OCI-LY3 (cell line): ENCODE measurements at regions not wholly inside any gene's neighbourhood (a gene's known extent, or its start where the extent isn't known, plus 50 kb on each side); places are given as distances from the start of the nearest gene placed in this dataset.

ENCODE experiments used
- EZH2phosphoT487 ChIP-seq: fragments of 200-600 bp; shearing (Covaris generic); IDR thresholded peaks from 2 replicates; pipeline ENCODE4 v1.6.1; 2018; ENCODE audit warnings: antibody characterized with exemption, mixed run types, low read depth
- TF ChIP-seq, protein P1 (sequence below): fragments of 200-600, 300-600 bp; sonication (generic); IDR thresholded peaks from 2 replicates; pipeline ENCODE4 v1.5.1; 2014; ENCODE audit warnings: antibody characterized with exemption, low read length, low read depth

- TF ChIP-seq, protein P1, sequence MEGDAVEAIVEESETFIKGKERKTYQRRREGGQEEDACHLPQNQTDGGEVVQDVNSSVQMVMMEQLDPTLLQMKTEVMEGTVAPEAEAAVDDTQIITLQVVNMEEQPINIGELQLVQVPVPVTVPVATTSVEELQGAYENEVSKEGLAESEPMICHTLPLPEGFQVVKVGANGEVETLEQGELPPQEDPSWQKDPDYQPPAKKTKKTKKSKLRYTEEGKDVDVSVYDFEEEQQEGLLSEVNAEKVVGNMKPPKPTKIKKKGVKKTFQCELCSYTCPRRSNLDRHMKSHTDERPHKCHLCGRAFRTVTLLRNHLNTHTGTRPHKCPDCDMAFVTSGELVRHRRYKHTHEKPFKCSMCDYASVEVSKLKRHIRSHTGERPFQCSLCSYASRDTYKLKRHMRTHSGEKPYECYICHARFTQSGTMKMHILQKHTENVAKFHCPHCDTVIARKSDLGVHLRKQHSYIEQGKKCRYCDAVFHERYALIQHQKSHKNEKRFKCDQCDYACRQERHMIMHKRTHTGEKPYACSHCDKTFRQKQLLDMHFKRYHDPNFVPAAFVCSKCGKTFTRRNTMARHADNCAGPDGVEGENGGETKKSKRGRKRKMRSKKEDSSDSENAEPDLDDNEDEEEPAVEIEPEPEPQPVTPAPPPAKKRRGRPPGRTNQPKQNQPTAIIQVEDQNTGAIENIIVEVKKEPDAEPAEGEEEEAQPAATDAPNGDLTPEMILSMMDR, result peak; percentile 77
- TF ChIP-seq EZH2phosphoT487, result no peak
Measured at GRCh38 chr6:76275746-76276145, 203.3 kb upstream of the IMPG1 start.
